ENCODE measurements at regions not wholly inside any gene's neighbourhood (a gene's known extent, or its start where the extent isn't known, plus 50 kb on each side); places are given as distances from the start of the nearest gene placed in this dataset.
"Not testable (repeated sequence)": the region's sequence is repeated elsewhere in the genome, so short reads cannot be mapped to it uniquely, and the experiment has no call there.

DNA sequence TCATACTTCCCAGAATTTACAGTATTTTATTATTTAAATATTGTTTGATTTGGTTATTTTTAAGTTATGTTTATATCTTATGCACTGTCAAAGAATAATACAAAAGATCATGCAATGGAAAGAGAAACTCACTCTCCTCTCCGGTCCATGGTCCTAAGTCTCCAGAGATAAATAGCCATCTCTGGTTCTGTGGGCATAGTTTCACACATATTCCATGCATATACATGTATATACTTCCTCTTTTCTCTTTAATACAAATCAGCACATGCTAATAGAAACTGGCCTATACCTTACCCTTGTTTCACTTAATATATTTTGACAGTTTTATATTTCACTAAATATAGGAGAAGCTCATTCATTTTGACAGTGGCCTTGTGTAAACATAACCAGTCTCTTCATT, 901.7 kb upstream of the CITED2 start:
- DNase-seq (ENCODE audit: low read depth): no peak

DNA sequence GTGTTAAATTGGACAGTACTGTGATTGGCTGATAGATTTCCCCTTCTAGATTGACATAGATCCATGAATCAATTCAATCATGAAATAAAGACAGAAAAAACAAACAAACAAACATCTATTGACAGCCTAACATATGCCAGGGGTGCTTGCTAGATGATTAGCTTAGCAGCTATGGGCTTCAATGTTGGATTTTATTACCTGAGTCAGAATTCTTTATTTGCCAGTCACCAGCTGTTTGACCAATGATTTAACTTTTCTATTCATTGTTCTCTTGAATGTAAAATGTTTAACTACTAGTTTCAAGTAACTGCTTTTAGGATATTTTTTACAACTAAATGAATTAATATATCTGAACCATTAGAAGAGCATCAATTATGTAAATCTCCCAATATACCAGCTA, 901.3 kb upstream of the CITED2 start:
- no peak for DNase-seq (ENCODE audit: low read depth)

DNA sequence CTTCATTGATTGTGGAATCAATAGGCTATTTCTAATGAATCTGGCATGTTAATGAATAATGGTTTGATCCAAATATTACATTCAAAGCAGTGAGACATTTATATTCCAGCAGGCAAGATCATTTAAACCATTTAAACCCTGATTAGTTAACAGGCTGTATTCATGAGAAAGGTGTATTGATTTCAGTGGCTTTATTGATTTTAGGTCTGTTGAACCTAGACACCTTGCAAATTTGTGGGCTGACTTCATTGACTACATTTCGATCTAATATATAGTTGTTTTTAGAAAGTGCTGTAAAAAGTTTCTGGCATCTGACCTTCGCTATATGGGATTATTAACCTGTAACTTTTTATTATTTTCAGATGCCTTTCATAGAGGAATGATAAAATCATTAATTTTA, 900.1 kb upstream of the CITED2 start:
- DNase-seq (ENCODE audit: low read depth): no peak

GRCh38 chr6:140271759-140272377, 897.4 kb upstream of the CITED2 start:
- no peak for DNase-seq (ENCODE audit: low read depth)

DNA sequence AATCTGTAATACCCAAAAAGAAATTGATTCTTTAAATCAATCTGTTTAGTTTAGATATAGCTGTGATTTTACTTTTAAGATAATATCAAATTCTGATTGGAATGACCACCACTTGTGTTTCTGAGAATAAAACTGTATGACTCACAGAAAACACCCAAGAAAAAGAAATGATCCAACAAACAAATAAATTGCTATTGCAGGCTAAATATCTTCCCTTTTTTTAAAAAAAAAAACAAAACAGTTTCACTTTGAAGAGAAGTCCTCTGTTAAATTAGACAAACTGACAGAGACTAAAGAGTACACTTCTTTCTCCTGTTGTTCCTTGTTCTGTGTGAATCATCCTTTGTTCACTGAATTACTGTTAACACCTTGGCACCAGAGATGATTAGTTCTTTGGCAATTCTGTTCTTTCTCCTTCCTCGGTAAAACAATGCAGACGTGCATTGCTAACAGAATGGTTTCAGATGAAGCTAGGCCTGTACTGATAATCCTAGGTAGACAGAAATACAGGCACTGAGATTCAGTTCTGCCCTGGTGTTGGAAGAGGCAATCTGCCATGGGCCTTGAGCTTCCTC, 895.2 kb upstream of the CITED2 start:
- DNase-seq (ENCODE audit: low read depth): no peak

DNA sequence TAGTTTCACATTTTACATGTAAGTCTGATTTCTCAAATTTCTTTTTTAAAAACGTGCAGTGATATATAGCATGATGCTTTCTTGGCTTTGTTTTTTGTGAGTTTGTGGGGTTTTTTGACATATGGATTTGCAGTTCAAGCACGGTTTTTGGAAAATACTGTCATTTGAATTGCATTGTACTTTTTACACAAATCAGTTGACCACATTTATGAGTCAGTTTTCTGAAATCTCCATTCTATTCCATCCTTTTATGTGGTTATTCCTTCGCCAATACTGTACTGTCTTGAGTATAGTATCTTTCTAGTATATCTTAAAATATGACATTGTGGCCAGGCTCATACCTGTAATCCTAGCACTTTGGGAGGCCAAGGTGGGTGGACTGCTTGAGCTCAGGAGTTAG, 890.0 kb upstream of the CITED2 start:
- DNase-seq (ENCODE audit: low read depth): no peak

GRCh38 chr6:140258302-140258701, 883.9 kb upstream of the CITED2 start:
- DNase-seq (ENCODE audit: low read depth): not testable (repeated sequence)

GRCh38 chr6:140256248-140256647, 881.8 kb upstream of the CITED2 start:
- no peak for DNase-seq (ENCODE audit: low read depth)

DNA sequence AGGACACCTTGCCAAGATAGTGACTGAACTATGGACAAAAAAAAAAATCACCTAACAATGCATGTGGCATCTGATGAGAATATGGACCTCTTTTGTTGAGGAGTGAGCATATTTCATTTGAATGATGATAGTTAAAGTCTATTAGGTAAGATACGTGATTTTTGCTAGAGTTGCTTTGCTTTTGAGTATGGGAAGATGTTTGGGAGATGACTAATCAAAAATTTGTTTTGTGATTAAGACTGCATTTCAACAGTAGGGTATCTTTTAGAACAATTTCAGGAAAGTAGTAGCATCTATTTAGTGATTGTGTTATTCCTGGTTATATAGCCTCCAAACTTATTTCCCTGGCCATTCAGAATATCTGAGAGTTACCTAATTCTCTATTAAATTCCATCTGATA, 878.6 kb upstream of the CITED2 start:
- no peak for DNase-seq (ENCODE audit: low read depth)

- no peak for DNase-seq (ENCODE audit: low read depth)
These were observed 877.7 kb upstream of the CITED2 start for GRCh38 chr6:140252099-140252498.

GRCh38 chr6:140245296-140246040, 871.0 kb upstream of the CITED2 start:
- no peak for DNase-seq (ENCODE audit: low read depth)

DNA sequence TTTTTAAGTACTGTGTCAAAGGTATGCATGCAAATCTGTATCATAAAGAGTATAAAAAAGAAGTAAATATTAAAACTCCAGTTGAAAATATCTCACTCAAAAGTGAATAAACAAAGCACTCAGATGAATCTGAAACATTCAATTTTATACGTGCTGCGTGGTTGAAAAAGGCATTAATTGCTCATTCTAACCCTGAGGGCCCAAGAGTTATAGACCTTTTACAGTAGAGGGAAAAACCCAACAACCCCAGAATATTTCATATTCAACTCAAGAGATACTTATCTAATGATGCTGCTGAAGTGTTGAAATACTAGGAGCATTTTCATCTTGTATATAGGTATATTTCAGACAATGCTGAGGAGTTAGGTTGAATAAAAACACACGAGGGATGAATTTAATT, 862.8 kb upstream of the CITED2 start:
- DNase-seq (ENCODE audit: low read depth): no peak

GRCh38 chr6:140236732-140237131, 862.3 kb upstream of the CITED2 start:
- DNase-seq (ENCODE audit: low read depth): no peak

GRCh38 chr6:140230282-140230681, 855.8 kb upstream of the CITED2 start:
- no peak for DNase-seq (ENCODE audit: low read depth)

- no peak for DNase-seq (ENCODE audit: low read depth)
These were observed 854.0 kb upstream of the CITED2 start for GRCh38 chr6:140228491-140228890.

GRCh38 chr6:140226637-140227036, 852.2 kb upstream of the CITED2 start:
- DNase-seq (ENCODE audit: low read depth): no peak

DNA sequence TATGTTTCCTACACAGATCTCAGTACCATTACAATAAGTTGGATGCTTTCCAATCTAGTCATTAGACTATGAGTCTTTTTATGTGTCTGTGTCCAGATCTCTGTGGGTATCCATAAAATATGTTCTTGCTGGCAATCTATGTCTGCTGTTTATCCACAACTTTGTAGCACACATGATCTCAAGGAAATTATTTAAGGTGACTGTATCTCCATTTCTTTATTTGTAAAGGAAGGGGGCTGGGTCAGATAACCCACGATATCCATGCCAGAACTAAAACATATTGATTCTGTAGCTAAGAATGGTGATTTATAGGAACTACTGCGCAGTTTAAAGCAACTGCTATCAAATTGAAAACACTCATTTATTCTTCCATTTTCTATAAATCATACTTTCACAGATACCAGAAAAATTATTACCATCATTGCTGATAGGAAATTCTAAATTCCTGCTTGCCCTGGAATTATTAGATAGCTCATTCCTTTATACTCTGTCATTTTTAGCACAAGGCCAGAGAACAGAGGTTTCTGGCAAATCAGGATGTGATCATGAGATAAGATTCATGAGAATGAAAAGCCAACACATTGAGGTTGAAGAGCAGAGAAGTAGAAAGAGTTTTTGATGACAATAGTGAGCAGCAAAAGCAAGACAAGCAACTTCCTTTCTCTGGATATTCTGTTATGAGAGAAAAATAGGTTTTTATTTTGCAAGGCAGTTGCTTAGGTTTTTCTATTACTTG, 851.4 kb upstream of the CITED2 start:
- no peak for DNase-seq (ENCODE audit: low read depth)

DNA sequence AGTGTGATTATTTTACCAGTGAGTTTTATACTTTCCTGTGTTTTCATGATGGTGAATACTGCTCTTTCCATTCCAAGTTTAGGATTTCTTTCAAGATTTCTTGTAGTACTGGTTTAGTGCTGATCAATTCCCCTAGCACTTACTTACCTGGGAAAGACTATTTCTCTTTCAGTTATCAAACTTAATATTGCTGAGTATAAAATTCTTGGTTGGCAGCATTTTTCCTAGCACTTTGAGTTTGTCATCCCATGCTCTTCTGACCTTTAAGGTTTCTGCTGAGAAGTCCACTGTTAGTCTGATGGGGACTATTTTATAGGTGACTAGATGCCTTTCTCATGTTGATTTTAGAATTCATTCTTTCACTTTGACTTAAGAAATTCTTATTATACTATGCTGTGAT, 842.8 kb upstream of the CITED2 start:
- no peak for DNase-seq (ENCODE audit: low read depth)

GRCh38 chr6:140209775-140210174, 835.3 kb upstream of the CITED2 start:
- DNase-seq (ENCODE audit: low read depth): no peak

GRCh38 chr6:140208286-140208685, 833.8 kb upstream of the CITED2 start:
- DNase-seq (ENCODE audit: low read depth): no peak

GRCh38 chr6:140205795-140206593, 831.5 kb upstream of the CITED2 start:
- DNase-seq (ENCODE audit: low read depth): no peak

DNA sequence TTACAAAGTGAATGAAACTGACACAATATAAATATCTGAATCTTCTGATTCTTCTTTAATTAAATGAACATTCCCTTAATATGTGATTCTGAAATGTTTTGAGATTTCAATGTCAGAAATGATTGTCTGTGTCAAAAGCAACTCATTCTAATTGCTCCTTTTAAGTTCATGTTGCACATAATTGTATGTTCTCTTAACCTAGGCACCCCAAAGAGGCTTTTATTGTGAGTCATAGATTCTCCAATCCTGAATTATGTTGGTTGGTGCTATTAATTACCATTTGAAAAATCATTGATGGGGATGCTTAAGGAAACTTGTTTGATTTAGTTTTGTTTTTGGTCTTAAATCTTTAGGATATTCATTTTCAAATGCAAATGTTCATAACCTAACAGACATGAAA, 829.7 kb upstream of the CITED2 start:
- no peak for DNase-seq (ENCODE audit: low read depth)

Measured in forelimb muscle (tissue), 1 donor.